GM18909 (cell line): ENCODE measurements at regions not wholly inside any gene's neighbourhood (a gene's known extent, or its start where the extent isn't known, plus 50 kb on each side); places are given as distances from the start of the nearest gene placed in this dataset.
"Not testable (repeated sequence)": the region's sequence is repeated elsewhere in the genome, so short reads cannot be mapped to it uniquely, and the experiment has no call there.

Experiments used
- ATAC-seq: cut with Tn5 transposase; IDR thresholded peaks from one replicate; pipeline ENCODE4 v1.9.1; 2021; ENCODE audit warnings: mild to moderate bottlenecking; ENCODE audit not compliant: unreplicated experiment, poor library complexity

GRCh38 chr2:88984079-88984478 lies 292.6 kb downstream of the RPIA start:
- not testable (repeated sequence) for ATAC-seq

- not testable (repeated sequence) for ATAC-seq
Observed at GRCh38 chr2:88986721-88987330, 295.4 kb downstream of the RPIA start.

GRCh38 chr2:88988617-88989016 lies 297.1 kb downstream of the RPIA start:
- ATAC-seq = not testable (repeated sequence)

- ATAC-seq = not testable (repeated sequence)
Observed at GRCh38 chr2:88992819-88993218, 301.3 kb downstream of the RPIA start.

DNA sequence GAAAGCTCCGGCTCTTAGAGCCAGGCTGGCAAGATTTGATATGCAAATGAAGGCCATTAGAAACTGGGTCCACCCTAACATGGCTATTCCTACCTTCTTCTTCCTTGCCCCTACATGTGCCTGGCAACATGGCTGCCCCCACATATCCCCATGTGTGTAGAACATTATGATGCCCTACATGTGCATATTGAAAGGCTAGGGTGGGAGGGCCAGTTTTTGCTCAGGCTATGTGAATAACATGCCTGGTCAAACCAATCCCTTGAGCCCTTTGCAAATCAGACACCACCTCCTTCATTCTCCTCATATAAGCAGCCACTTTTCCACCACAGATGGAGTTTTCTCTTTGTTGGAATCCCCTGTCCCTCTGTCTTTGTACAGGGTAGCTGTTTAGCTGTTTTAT lies 303.4 kb downstream of the RPIA start:
- not testable (repeated sequence) for ATAC-seq

DNA sequence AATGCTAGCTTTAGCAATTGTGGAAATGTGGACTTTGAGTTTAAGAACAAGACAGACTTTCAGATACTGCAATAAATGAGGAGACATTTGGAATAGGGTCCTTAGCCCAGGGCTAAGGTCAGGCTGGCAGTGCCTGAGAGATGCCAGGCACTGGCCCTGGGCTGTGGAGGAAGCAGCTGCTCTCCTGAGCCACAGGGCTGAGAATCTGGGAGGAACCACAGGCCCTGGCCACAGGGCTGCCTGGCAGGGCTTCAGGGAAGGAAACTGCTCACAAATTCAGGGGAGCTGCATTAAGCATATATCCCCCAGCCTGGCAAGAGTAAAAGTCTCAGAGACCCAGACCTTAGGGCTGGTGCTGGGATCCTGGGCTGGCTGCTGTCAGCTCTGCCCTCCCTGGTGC lies 305.1 kb downstream of the RPIA start:
- not testable (repeated sequence) for ATAC-seq

DNA sequence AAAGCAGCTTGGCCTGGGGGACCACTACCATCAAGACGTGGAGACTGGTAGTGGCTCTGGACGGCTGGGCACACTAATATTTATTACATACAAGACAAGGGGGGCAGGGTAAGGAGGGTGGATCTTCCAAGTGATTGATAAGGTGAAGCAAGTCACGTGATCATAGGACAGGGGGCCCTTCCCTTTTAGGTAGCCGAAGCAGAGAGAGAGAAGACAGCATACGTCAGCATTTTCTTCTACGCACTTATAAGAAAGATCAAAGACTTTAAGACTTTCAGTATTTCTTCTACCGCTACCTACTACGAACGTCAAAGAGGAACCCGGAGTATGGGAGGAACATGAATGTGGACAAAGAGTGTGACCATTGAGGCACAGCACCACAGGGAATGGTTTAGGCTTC lies 307.9 kb downstream of the RPIA start:
- ATAC-seq = no peak

GRCh38 chr2:89000235-89000634 lies 308.8 kb downstream of the RPIA start:
- no peak for ATAC-seq

- not testable (repeated sequence) for ATAC-seq
Observed at GRCh38 chr2:89004238-89004637, 312.8 kb downstream of the RPIA start.

DNA sequence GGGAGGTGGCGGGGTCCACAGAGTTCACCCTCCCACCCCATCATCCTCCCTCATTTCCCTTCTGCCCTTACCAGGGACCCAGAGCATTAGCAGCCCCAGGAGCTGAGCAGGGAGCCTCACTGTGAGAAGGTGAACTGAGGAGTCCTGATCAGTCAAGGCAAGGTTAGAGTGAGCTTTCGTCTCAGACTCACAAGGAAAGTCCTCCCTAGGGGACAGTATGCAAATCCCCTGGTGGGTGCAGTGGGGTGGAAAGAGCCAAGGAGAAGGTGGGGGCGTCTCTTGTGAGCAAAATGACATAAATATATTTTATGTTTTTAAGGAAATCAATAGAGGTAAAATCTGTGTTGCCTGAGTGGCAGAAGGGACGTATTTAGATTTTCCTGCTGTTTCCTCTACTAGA lies 329.1 kb downstream of the RPIA start:
- not testable (repeated sequence) for ATAC-seq

DNA sequence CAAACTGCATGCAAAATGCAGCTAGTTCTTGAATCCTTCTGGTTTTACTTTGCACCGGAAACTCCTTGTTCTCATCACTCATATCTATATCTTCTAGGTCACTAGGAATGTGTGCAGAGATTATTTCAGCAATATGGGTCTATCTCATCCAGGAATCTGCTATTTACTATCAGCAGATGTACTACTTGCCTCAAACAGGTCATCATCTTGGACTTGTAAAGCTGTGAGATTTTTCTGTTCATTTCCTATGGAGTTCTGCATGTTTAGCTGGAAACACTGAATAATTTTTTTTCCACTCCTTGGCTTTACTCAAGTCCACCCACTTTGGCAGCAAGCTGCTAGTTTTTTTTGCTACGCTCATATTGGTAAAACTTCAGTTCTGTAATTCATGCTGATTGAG lies 334.8 kb downstream of the RPIA start:
- not testable (repeated sequence) for ATAC-seq

DNA sequence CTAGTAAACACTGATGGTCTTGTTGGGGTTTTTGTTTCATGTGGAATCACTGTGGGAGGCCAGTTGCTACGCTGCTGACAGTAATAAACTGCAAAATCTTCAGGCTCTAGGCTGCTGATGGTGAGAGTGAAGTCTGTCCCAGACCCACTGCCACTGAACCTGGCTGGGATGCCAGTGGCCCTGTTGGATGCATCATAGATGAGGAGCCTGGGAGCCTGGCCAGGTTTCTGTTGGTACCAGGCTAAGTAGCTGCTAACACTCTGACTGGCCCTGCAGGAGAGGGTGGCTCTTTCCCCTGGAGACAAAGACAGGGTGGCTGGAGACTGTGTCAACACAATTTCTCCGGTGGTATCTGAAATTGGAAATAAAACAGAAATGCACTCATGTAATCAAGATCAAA lies 335.6 kb downstream of the RPIA start:
- not testable (repeated sequence) for ATAC-seq

DNA sequence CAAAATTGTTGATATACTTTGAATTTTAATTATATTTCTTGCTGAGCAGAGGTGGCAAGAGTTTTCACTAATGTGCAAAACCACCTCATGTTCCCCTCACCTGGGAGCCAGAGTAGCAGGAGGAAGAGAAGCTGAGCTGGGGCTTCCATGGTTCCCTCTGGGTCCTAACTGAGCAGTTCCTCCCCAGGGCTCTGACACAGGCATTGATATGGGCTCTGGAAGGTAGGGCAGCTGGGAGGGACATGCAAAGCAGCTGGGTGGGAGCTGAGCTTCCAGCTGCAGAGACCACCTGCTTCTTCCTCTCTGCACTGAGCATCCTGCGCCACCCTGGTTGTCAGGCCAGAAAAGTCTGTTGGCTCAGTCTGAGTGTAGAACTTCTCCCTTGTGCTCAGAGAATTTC lies 336.1 kb downstream of the RPIA start:
- not testable (repeated sequence) for ATAC-seq

DNA sequence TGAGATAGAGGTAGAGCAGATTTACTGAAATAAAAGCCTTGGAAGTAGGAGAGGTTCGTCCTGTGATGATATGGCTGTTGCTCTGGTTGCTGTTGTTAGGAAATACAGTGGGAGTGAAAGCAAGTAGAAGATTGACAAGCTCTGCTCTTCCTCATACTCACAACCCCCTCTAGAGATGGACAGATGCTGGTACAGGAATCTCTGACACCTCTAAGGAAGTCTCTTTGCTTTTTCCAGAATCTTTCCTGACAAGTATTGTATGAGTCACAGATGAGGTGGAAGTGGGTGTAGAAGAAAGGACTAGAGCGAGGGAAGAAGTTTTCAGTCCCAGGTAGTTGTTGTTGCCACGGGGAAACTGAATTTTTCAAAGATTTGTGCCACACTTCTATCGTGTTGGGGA lies 337.8 kb downstream of the RPIA start:
- ATAC-seq = not testable (repeated sequence)

- not testable (repeated sequence) for ATAC-seq
Observed at GRCh38 chr2:89048138-89049066, 356.9 kb downstream of the RPIA start.

GRCh38 chr2:89058616-89059015 lies 367.1 kb downstream of the RPIA start:
- not testable (repeated sequence) for ATAC-seq

DNA sequence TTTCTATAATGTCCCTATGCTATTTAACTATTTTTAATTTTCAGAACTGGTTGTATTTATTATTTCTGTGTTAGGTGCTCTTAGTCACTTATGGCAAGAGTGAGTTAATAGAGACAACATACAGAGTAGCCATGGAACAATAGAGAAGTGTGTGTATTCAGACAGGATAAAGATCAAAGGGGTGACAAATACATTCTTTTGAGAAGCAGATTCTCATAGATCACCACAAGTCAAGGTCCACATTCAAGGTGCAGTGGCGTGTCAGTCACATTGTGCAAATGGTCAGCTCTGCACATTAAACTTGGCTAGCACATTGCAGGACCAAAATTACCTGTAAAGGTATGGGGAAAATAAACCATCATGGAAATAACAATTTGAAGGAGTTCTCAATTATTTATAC lies 369.7 kb downstream of the RPIA start:
- ATAC-seq = not testable (repeated sequence)

- ATAC-seq = not testable (repeated sequence)
Observed at GRCh38 chr2:89076771-89077170, 385.3 kb downstream of the RPIA start.

DNA sequence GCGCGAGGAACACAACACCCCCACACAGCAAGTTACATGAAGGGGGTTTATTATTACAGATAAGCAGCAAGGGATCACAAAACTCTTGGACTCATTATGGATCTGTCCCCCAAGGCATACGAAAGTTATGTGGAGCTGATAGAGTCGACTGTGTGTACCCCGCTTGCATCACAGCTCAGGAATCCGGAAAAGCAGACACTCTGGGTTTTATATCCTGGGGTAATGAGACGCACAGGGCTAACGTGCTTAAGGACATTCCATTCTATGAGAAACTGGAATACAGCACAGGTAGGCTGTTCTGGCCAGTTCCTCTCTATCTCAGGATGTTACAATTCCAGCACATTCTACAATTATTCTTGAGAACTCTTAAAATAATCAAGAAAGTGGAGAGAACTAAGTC lies 401.4 kb downstream of the RPIA start:
- ATAC-seq = not testable (repeated sequence)

- ATAC-seq = not testable (repeated sequence)
Observed at GRCh38 chr2:89095060-89095459, 403.6 kb downstream of the RPIA start.

DNA sequence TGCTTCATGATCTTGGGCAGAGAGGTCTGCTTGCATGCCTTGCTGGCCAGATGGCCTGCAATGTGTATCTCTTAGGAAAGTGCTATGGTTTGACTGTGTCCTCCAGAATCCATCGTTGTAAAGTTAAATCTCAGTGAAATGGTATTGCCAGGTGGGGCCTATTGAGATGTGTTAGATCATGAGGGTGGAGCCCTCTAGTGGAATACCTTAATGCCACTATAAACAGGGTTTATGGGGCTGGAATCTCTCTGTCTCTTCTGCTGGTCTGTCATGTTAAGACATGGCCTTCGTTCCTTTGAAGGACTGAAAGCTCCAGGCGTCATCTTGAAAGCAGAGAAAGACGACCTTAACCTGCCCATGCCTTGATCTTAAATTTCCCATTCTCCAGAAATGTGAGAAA lies 411.1 kb downstream of the RPIA start:
- ATAC-seq = not testable (repeated sequence)
